GM19467 (cell line): ENCODE measurements at regions not wholly inside any gene's neighbourhood (a gene's known extent, or its start where the extent isn't known, plus 50 kb on each side); places are given as distances from the start of the nearest gene placed in this dataset.
"Not testable (repeated sequence)": the region's sequence is repeated elsewhere in the genome, so short reads cannot be mapped to it uniquely, and the experiment has no call there.

Source experiments
- ATAC-seq: cut with Tn5 transposase; IDR thresholded peaks from one replicate; pipeline ENCODE4 v1.9.1; 2021; ENCODE audit warnings: mild to moderate bottlenecking, moderate library complexity; ENCODE audit not compliant: unreplicated experiment

- ATAC-seq: no peak
Observed at GRCh38 chr5:14954216-14954615, 82.6 kb upstream of the ANKH start.

- no peak for ATAC-seq
Observed at GRCh38 chr5:14953075-14953607, 81.6 kb upstream of the ANKH start.

GRCh38 chr5:14948383-14948782 lies 76.8 kb upstream of the ANKH start:
- ATAC-seq: no peak

GRCh38 chr5:14946815-14947620 lies 75.4 kb upstream of the ANKH start:
- peak; percentile 63 for ATAC-seq

- no peak for ATAC-seq
Observed at GRCh38 chr5:14945450-14945849, 73.9 kb upstream of the ANKH start.

GRCh38 chr5:14944996-14945395 lies 73.4 kb upstream of the ANKH start:
- ATAC-seq: no peak

- ATAC-seq: no peak
Observed at GRCh38 chr5:14944350-14944739, 72.8 kb upstream of the ANKH start.

GRCh38 chr5:14942212-14942611 lies 70.6 kb upstream of the ANKH start:
- no peak for ATAC-seq

GRCh38 chr5:14937254-14937653 lies 65.7 kb upstream of the ANKH start:
- ATAC-seq: no peak

GRCh38 chr5:14936588-14936987 lies 65.0 kb upstream of the ANKH start:
- ATAC-seq: no peak

GRCh38 chr5:14935341-14935740 lies 63.8 kb upstream of the ANKH start:
- no peak for ATAC-seq

- ATAC-seq: no peak
Observed at GRCh38 chr5:14932902-14933469, 61.4 kb upstream of the ANKH start.

GRCh38 chr5:14930486-14930885 lies 58.9 kb upstream of the ANKH start:
- ATAC-seq: no peak

GRCh38 chr5:14929293-14930065 lies 57.9 kb upstream of the ANKH start:
- ATAC-seq: no peak

GRCh38 chr5:14928661-14929060 lies 57.1 kb upstream of the ANKH start:
- no peak for ATAC-seq

GRCh38 chr5:14925326-14925725 lies 53.7 kb upstream of the ANKH start:
- no peak for ATAC-seq

- not testable (repeated sequence) for ATAC-seq
Observed at GRCh38 chr5:14922952-14923351, 51.4 kb upstream of the ANKH start.

GRCh38 chr5:14922456-14922855 lies 50.9 kb upstream of the ANKH start:
- no peak for ATAC-seq
